SK-N-SH (cell line): ENCODE measurements at regions not wholly inside any gene's neighbourhood (a gene's known extent, or its start where the extent isn't known, plus 50 kb on each side); places are given as distances from the start of the nearest gene placed in this dataset.

Experiments used
- CTCF ChIA-PET: fragments of 300-600, 350-600 bp; formaldehyde crosslinking; extraction: SDS; loops from one replicate; lab custom pipeline; 2021; lab: Yijun Ruan, JAX
- POLR2A ChIA-PET: fragments of 350-600 bp; sonication (Branson Sonifier 250); formaldehyde crosslinking; extraction: SDS; loops from one replicate; lab custom pipeline; 2020; ENCODE audit warnings: antibody characterized with exemption, inconsistent platforms; lab: Yijun Ruan, JAX
- DNase-seq: peaks from one replicate; pipeline ENCODE4 v3.0.0; 2012
- H2AFZ ChIP-seq: fragments of 200-600 bp; sonication (generic); 2 replicates; pipeline ENCODE4 v1.8.1; 2016; ENCODE audit warnings: antibody characterized with exemption, mild to moderate bottlenecking, low read depth
- H3F3A ChIP-seq: fragments of 200-600 bp; sonication (generic); replicated peaks from 2 replicates; pipeline ENCODE3; 2016; ENCODE audit warnings: antibody characterized with exemption, mild to moderate bottlenecking; ENCODE audit not compliant: insufficient read depth
- H3K27ac ChIP-seq, 2 experiments: fragments of 200-500 bp in 1 of 2; fragments of 200-600 bp in 1 of 2; sonication (Bioruptor generic) in 1 of 2; sonication (generic), shearing (Covaris generic) in 1 of 2; 2 replicates each; pipeline versions ENCODE4 v1.5.1 to v1.6.1; 2014 to 2016; ENCODE audit warnings: low read depth in 2 of 2, inconsistent platforms in 1 of 2, low read length in 1 of 2, mild to moderate bottlenecking in 1 of 2, mixed read lengths in 1 of 2
- H3K27me3 ChIP-seq: fragments of 200-600 bp; sonication (generic), shearing (Covaris generic); 2 replicates; pipeline ENCODE4 v1.6.1; 2016; ENCODE audit warnings: mixed run types; ENCODE audit not compliant: insufficient read depth
- H3K36me3 ChIP-seq, 2 experiments: fragments of 200-500 bp in 1 of 2; fragments of 200-600 bp in 1 of 2; sonication (Bioruptor generic) in 1 of 2; sonication (generic) in 1 of 2; replicated peaks in 1 of 2; 2 replicates each; pipeline versions ENCODE3 to v1.5.1; 2014 to 2016; ENCODE audit warnings: low read length in 1 of 2, mild to moderate bottlenecking in 1 of 2; ENCODE audit not compliant: insufficient read depth in 2 of 2, control insufficient read depth in 1 of 2
- H3K4me1 ChIP-seq, 2 experiments: fragments of 200-500 bp in 1 of 2; fragments of 200-600 bp in 1 of 2; sonication (Bioruptor generic) in 1 of 2; sonication (generic), shearing (Covaris generic) in 1 of 2; 2 replicates each; pipeline versions ENCODE4 v1.5.1 to v1.6.1; 2014 to 2016; ENCODE audit warnings: low read depth in 1 of 2, low read length in 1 of 2, mixed run types in 1 of 2; ENCODE audit not compliant: insufficient read depth in 2 of 2, control insufficient read depth in 1 of 2
- H3K4me2 ChIP-seq: fragments of 200-600 bp; sonication (generic), shearing (Covaris generic); 2 replicates; pipeline ENCODE4 v1.6.1; 2017; ENCODE audit warnings: mixed run types
- H3K4me3 ChIP-seq, 2 experiments: fragments of 200-500 bp in 1 of 2; fragments of 200-600 bp in 1 of 2; sonication (Bioruptor generic) in 1 of 2; sonication (generic), shearing (Covaris generic) in 1 of 2; 2 replicates each; pipeline versions ENCODE4 v1.5.1 to v1.8.1; 2014 to 2016; ENCODE audit warnings: low read depth in 2 of 2, inconsistent platforms in 1 of 2, low read length in 1 of 2, mild to moderate bottlenecking in 1 of 2, mixed read lengths in 1 of 2, moderate library complexity in 1 of 2
- H3K79me2 ChIP-seq: fragments of 200-600 bp; sonication (generic); 2 replicates; pipeline ENCODE4 v1.8.1; 2017; ENCODE audit warnings: mild to moderate bottlenecking; ENCODE audit not compliant: insufficient read depth
- H3K9ac ChIP-seq: fragments of 200-600 bp; sonication (generic); 2 replicates; pipeline ENCODE4 v1.6.1; 2017; ENCODE audit warnings: mixed run types
- H3K9me2 ChIP-seq: fragments of 200-600 bp; sonication (generic); 2 replicates; pipeline ENCODE4 v1.6.1; 2017; ENCODE audit warnings: mixed run types
- H3K9me3 ChIP-seq: fragments of 200-600 bp; sonication (generic); 2 replicates; pipeline ENCODE4 v1.6.1; 2017; ENCODE audit warnings: mixed run types, mild to moderate bottlenecking, moderate library complexity
- H4K20me1 ChIP-seq: fragments of 200-600 bp; sonication (generic); 2 replicates; pipeline ENCODE4 v1.6.1; 2017; ENCODE audit warnings: mild to moderate bottlenecking, mixed run types; ENCODE audit not compliant: insufficient read depth
- CHD2 ChIP-seq: fragments of 150-350 bp; IDR thresholded peaks from 2 replicates; pipeline ENCODE4 v1.6.1; 2018; ENCODE audit warnings: low read length; ENCODE audit not compliant: partially characterized antibody
- CTCF ChIP-seq: fragments of 200-600 bp; sonication (generic); IDR thresholded peaks from 2 replicates; pipeline ENCODE4 v1.6.1; 2017; ENCODE audit warnings: antibody characterized with exemption, mild to moderate bottlenecking, moderate library complexity
- EZH2phosphoT487 ChIP-seq: fragments of 200-600 bp; sonication (generic); IDR thresholded peaks from 2 replicates; pipeline ENCODE4 v1.6.1; 2017; ENCODE audit warnings: low read depth, mixed run types, mild to moderate bottlenecking, antibody characterized with exemption, moderate library complexity, borderline replicate concordance
- JUND ChIP-seq: IDR thresholded peaks from 2 replicates; pipeline ENCODE4 v1.4.0; 2012
- MXI1 ChIP-seq: IDR thresholded peaks from 2 replicates; pipeline ENCODE4 v1.6.1; 2012; ENCODE audit warnings: mild to moderate bottlenecking, low read depth, low read length, improper control_type of control experiment
- NRF1 ChIP-seq: IDR thresholded peaks from 2 replicates; pipeline ENCODE4 v1.6.1; 2012; ENCODE audit warnings: low read depth, mild to moderate bottlenecking, low read length
- TAF1 ChIP-seq: IDR thresholded peaks from 2 replicates; pipeline ENCODE4 v1.6.1; 2012; ENCODE audit warnings: low read depth, mild to moderate bottlenecking, low read length, moderate library complexity, borderline replicate concordance
- TCF12 ChIP-seq: IDR thresholded peaks from 2 replicates; pipeline ENCODE4 v1.4.0; 2012
- YY1 ChIP-seq: IDR thresholded peaks from 2 replicates; pipeline ENCODE4 v1.4.0; 2012; ENCODE audit warnings: low read depth, mild to moderate bottlenecking
- WGBS: methylation state at CpG from one replicate; pipeline ENCODE4 v1.1.6; 2017; ENCODE audit warnings: low lambda C conversion rate; 5-methylcytosine and 5-hydroxymethylcytosine counted together
- TF ChIP-seq, protein P1 (sequence below): fragments of 150-350 bp; IDR thresholded peaks from 2 replicates; pipeline ENCODE4 v1.6.1; 2017; ENCODE audit warnings: antibody characterized with exemption, low read length, low read depth, borderline replicate concordance
- TF ChIP-seq, protein P2 (sequence below): IDR thresholded peaks from 2 replicates; pipeline ENCODE4 v1.4.0; 2012; ENCODE audit warnings: low read depth, borderline replicate concordance

GRCh38 chr12:20123465-20123864 lies 244.9 kb upstream of the PDE3A start:
- H3K27ac ChIP-seq = no peak overlapping the region
- DNase-seq = no peak
- no peaks in the 10 kb centered on the region for H3K79me2 ChIP-seq
- ChIA-PET POLR2A (no interaction called here), CTCF (no interaction called here)
- 0 out of 2 replicates have a peak, but pooled peaks cover 3% of the 10 kb centered on the region for H3K9me2 ChIP-seq
- H3F3A ChIP-seq = no peaks in the 10 kb centered on the region
- no peaks in the 10 kb centered on the region for H3K27me3 ChIP-seq
- no peak overlapping the region for H3K4me3 ChIP-seq
- no peaks in the 10 kb centered on the region for H3K9me3 ChIP-seq
- peaks cover 0 to 6% of the 10 kb centered on the region in 2 experiments; a peak in 2 of 4 replicates for H3K4me1 ChIP-seq
- no peak overlapping the region for H3K9ac ChIP-seq
- H2AFZ ChIP-seq = no peak overlapping the region
- WGBS = 91% methylated on average over 4 of the region's 4 CpGs
- H4K20me1 ChIP-seq = no peaks in the 10 kb centered on the region
- H3K4me2 ChIP-seq = no peak overlapping the region
- H3K36me3 ChIP-seq = no peaks in the 10 kb centered on the region
- TF ChIP-seq CTCF = no peak
- TF ChIP-seq CHD2 = no peak
- no peak for TF ChIP-seq TAF1
- no peak for TF ChIP-seq EZH2phosphoT487
- no peak for TF ChIP-seq MXI1
- TF ChIP-seq NRF1 = no peak
- TF ChIP-seq, all 33 proteins: peak for 0

- no peaks in the 10 kb centered on the region for H3K27me3 ChIP-seq
- peak overlapping the region in 1 of 2 experiments; percentile 55; a peak in 1 of 4 replicates for H3K27ac ChIP-seq
- 69% methylated on average over 2 of the region's 2 CpGs for WGBS
- no peaks in the 10 kb centered on the region for H3K9me3 ChIP-seq
- H3K4me2 ChIP-seq = no peak overlapping the region
- H4K20me1 ChIP-seq = no peaks in the 10 kb centered on the region
- no peak overlapping the region for H3K9ac ChIP-seq
- no peaks in the 10 kb centered on the region for H3K36me3 ChIP-seq
- peaks cover 0 to 6% of the 10 kb centered on the region in 2 experiments; a peak in 2 of 4 replicates for H3K4me1 ChIP-seq
- ChIA-PET POLR2A (no interaction called here), CTCF (interaction anchor here (1.0 to 1.1 kb wide), 2 partner anchors 9 to 14 kb away, joined by 3 read pairs; no protein-coding TSS in a partner anchor)
- H3K79me2 ChIP-seq = no peaks in the 10 kb centered on the region
- H3F3A ChIP-seq = no peaks in the 10 kb centered on the region
- H3K4me3 ChIP-seq = no peak overlapping the region
- TF ChIP-seq TCF12 = no peak
- DNase-seq = no peak
- no peak overlapping the region for H2AFZ ChIP-seq
- 0 out of 2 replicates have a peak, but pooled peaks cover 3% of the 10 kb centered on the region for H3K9me2 ChIP-seq
Observed at GRCh38 chr12:20125276-20125798, 243.0 kb upstream of the PDE3A start.

DNA sequence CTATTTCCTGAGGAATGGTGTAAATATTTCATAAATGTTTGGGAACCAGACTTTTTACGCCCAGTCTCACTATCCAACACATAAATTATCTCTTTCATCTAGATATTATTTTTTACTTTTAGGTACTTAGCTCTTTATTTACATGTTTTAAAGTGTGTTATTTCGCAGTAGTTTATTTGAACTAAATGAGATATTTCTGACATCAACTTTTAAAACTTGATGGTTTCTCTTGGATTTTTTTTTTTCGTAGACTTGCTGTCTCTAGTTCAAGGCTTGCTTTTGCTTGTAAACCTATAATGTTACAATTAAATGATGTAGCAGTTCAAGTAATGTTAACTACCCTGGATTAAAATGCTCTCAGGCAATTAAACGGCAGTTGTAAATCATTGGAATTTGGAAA lies 241.7 kb upstream of the PDE3A start:
- CTCF ChIA-PET = interaction anchor here (0.6 to 0.7 kb wide), 2 partner anchors 96 to 151 kb away, joined by 3 read pairs; no protein-coding TSS in a partner anchor
- H3K27ac ChIP-seq = no peak overlapping the region

More for the DNA sequence above, 241.7 kb upstream of the PDE3A start:
- H3K4me1 ChIP-seq = peaks cover 0 to 6% of the 10 kb centered on the region in 2 experiments; a peak in 1 of 4 replicates
- no peak overlapping the region for H3K9ac ChIP-seq
- H3K27me3 ChIP-seq = no peaks in the 10 kb centered on the region
- H3K4me3 ChIP-seq = no peak overlapping the region
- H2AFZ ChIP-seq = no peak overlapping the region
- no peak overlapping the region for H3K4me2 ChIP-seq
- DNase-seq = no peak
- TF ChIP-seq, protein P1, sequence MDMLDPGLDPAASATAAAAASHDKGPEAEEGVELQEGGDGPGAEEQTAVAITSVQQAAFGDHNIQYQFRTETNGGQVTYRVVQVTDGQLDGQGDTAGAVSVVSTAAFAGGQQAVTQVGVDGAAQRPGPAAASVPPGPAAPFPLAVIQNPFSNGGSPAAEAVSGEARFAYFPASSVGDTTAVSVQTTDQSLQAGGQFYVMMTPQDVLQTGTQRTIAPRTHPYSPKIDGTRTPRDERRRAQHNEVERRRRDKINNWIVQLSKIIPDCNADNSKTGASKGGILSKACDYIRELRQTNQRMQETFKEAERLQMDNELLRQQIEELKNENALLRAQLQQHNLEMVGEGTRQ = no peak
- TF ChIP-seq JUND = no peak
- TF ChIP-seq, protein P2, sequence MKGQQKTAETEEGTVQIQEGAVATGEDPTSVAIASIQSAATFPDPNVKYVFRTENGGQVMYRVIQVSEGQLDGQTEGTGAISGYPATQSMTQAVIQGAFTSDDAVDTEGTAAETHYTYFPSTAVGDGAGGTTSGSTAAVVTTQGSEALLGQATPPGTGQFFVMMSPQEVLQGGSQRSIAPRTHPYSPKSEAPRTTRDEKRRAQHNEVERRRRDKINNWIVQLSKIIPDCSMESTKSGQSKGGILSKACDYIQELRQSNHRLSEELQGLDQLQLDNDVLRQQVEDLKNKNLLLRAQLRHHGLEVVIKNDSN = no peak
- no peak for TF ChIP-seq YY1
- TF ChIP-seq MXI1 = no peak
- TF ChIP-seq, all 33 proteins: peak for 0
- Histone ChIP-seq H3K9me2 (0 out of 2 replicates have a peak, but pooled peaks cover 3% of the 10 kb centered on the region), H3F3A (no peaks in the 10 kb centered on the region), H4K20me1 (no peaks in the 10 kb centered on the region), H3K36me3 (no peaks in the 10 kb centered on the region), H3K79me2 (no peaks in the 10 kb centered on the region), H3K9me3 (no peaks in the 10 kb centered on the region)
- 84% methylated on average over 4 of the region's 4 CpGs for WGBS
- POLR2A ChIA-PET = no interaction called here
